ENCODE measurements at regions not wholly inside any gene's neighbourhood (a gene's known extent, or its start where the extent isn't known, plus 50 kb on each side); places are given as distances from the start of the nearest gene placed in this dataset.

DNA sequence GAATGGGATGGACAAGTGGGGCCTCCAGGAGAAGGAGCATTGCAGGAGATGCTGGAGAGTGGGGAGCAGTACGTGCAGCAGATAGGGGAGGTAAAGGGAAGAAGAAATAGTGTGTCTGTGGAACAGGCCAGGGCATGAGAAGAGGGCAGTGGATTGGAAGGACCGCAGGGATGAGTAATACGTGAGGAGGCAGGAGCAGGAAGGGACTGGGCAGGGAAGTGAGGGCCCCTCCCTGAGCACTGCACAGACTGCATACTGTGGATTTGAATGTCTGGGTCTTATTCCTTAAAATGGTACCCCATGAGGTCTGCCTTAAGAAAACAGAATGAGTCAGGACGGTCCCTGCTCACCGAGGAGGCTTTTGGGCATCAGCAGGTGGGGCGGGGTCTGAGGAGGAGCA lies 210.0 kb upstream of the NDN start:
- Mint-ChIP-seq H3K27ac (no peak overlapping the region), H3K36me3 (ENCODE audit: low read depth) (peaks cover 5% of the 10 kb centered on the region; the same call in 1 of the 2 replicates), H3K4me1 (ENCODE audit: low read depth) (no peaks in the 10 kb centered on the region), H3K4me3 (no peak overlapping the region), H3K9me3 (peaks cover 40% of the 10 kb centered on the region), H3K27me3 (ENCODE audit: insufficient read depth) (no peaks in the 10 kb centered on the region)
- TF ChIP-seq, protein P1, sequence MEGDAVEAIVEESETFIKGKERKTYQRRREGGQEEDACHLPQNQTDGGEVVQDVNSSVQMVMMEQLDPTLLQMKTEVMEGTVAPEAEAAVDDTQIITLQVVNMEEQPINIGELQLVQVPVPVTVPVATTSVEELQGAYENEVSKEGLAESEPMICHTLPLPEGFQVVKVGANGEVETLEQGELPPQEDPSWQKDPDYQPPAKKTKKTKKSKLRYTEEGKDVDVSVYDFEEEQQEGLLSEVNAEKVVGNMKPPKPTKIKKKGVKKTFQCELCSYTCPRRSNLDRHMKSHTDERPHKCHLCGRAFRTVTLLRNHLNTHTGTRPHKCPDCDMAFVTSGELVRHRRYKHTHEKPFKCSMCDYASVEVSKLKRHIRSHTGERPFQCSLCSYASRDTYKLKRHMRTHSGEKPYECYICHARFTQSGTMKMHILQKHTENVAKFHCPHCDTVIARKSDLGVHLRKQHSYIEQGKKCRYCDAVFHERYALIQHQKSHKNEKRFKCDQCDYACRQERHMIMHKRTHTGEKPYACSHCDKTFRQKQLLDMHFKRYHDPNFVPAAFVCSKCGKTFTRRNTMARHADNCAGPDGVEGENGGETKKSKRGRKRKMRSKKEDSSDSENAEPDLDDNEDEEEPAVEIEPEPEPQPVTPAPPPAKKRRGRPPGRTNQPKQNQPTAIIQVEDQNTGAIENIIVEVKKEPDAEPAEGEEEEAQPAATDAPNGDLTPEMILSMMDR (IDR thresholded peaks at IDR 0.05): no peak
- DNase-seq: no peak

DNA sequence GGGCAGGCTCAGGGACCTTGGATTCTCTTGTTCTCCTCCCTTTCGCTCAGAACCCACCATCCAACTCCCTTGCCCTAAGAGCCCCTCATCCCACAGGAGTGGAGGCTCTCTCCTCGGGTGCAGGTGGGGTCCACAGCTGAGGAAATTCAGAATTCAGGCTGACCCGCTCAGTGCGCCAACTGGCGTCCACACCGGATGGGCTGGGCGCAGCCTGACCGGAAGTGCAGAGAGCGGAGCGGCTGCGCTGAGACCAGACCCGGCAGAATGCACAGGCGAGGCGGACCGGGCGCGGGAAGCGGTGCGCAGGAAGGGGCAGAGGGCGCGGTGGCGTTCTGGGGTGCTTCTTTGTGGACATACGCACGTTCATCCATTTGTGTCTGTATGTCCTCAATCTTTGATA lies 210.4 kb upstream of the NDN start:
- Mint-ChIP-seq H3K4me3 (no peak overlapping the region), H3K36me3 (ENCODE audit: low read depth) (peaks cover 5% of the 10 kb centered on the region; the same call in 1 of the 2 replicates), H3K27ac (no peak overlapping the region), H3K4me1 (ENCODE audit: low read depth) (no peaks in the 10 kb centered on the region), H3K9me3 (peaks cover 43% of the 10 kb centered on the region), H3K27me3 (ENCODE audit: insufficient read depth) (no peaks in the 10 kb centered on the region)
- TF ChIP-seq, protein P1 (IDR thresholded peaks at IDR 0.05): no peak
- DNase-seq: no peak

DNA sequence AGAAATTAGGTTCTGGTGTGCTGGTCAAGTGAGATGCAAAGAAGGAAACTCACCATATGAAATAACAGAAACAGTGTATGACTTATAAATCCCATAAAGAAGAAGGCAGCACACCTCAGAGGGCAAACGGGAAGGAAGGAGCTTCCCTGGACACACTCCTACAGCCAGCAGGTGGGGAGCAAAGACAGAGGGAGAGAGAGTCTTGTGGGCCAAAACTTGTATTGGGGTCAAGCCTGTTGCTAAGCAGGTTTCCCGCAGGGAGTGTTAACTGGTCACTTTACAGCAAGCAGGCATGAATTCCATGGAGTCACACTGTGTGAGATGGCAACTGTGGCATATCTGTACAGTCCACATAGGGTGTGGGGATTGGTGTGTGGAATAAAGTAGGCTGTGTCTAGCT lies 222.9 kb upstream of the NDN start:
- H3K4me1 Mint-ChIP-seq (ENCODE audit: low read depth): no peaks in the 10 kb centered on the region
- H3K27me3 Mint-ChIP-seq (ENCODE audit: insufficient read depth): no peaks in the 10 kb centered on the region
- no peaks in the 10 kb centered on the region for H3K36me3 Mint-ChIP-seq (ENCODE audit: low read depth)
- DNase-seq: no peak
- H3K27ac Mint-ChIP-seq: no peak overlapping the region
- H3K4me3 Mint-ChIP-seq: no peak overlapping the region
- H3K9me3 Mint-ChIP-seq: peaks cover 27% of the 10 kb centered on the region
- TF ChIP-seq, protein P1 (IDR thresholded peaks at IDR 0.05): no peak

DNA sequence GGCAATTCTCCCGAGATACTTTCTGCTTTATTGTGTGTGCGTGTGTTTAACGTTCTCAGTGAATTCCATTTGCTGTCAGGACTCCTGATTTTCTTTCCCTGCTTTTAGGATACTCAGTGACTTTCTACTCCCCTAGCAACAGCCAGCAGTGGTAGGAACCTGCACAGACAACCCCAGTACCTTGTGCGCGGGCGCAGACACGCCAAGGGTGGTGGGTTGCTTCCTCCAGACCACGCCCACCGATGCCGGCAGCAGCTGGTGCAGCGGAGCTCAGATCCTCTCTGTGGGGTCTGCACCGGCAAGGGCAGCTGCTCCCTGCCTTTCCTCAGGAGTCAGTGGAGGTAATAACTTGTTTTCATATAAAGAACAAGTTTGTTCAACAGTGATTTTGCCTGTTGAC lies 225.1 kb upstream of the NDN start:
- Mint-ChIP-seq H3K4me1 (ENCODE audit: low read depth) (no peaks in the 10 kb centered on the region), H3K9me3 (peaks cover 35% of the 10 kb centered on the region), H3K27ac (no peak overlapping the region), H3K27me3 (ENCODE audit: insufficient read depth) (no peaks in the 10 kb centered on the region), H3K4me3 (no peak overlapping the region), H3K36me3 (ENCODE audit: low read depth) (no peaks in the 10 kb centered on the region)
- DNase-seq: no peak
- TF ChIP-seq, protein P1 (IDR thresholded peaks at IDR 0.05): no peak

DNA sequence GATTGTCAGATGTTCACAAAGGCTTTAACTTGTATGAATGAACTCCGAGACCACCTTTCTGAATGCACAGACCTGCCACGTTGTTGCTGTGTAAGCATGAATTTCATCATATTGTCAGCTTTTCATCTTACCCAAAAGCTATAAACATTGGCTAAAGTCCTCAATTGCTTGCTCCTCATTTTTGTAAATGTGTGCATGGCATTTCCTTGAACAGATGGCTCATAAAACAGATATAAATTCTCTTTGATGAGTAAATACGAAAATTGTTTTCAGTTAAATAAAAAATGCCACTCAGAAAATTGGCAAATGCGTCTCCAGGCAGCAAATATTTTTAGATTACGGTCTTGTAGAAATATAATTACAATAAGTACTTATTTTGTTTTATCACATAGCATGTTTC lies 226.0 kb upstream of the NDN start:
- TF ChIP-seq, protein P1 (IDR thresholded peaks at IDR 0.05): no peak
- Mint-ChIP-seq H3K36me3 (ENCODE audit: low read depth) (no peaks in the 10 kb centered on the region), H3K4me1 (ENCODE audit: low read depth) (no peaks in the 10 kb centered on the region), H3K27ac (no peak overlapping the region), H3K4me3 (no peak overlapping the region), H3K9me3 (peaks cover 42% of the 10 kb centered on the region), H3K27me3 (ENCODE audit: insufficient read depth) (no peaks in the 10 kb centered on the region)
- DNase-seq: no peak

DNA sequence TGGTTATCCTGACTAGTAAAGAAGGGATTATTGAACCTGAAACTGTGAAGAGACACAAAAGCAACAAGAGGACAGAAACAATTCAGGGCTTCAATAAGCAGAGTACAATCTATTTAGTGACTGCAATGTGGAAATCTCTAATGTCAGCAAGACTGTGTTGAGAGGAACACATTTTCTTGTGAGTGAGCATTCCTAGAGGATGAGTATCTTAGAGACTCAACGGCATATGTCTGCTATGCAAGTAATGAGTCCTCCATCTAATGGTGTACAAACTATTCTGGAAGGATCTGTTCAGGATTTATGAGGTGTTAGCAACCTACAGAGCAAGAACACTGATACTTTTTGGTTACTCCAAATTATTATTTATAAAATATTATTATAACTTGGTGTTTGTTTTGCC lies 226.5 kb upstream of the NDN start:
- H3K4me3 Mint-ChIP-seq: no peak overlapping the region
- H3K9me3 Mint-ChIP-seq: peaks cover 45% of the 10 kb centered on the region
- TF ChIP-seq, protein P1 (IDR thresholded peaks at IDR 0.05): no peak
- H3K27ac Mint-ChIP-seq: no peak overlapping the region
- H3K27me3 Mint-ChIP-seq (ENCODE audit: insufficient read depth): no peaks in the 10 kb centered on the region
- no peaks in the 10 kb centered on the region for H3K36me3 Mint-ChIP-seq (ENCODE audit: low read depth)
- no peaks in the 10 kb centered on the region for H3K4me1 Mint-ChIP-seq (ENCODE audit: low read depth)
- DNase-seq: no peak

Data from HFFc6 (cell line).